H1 (cell line): ENCODE measurements at regions not wholly inside any gene's neighbourhood (a gene's known extent, or its start where the extent isn't known, plus 50 kb on each side); places are given as distances from the start of the nearest gene placed in this dataset.

Experiments
- CTCF ChIA-PET: fragments of 300-600 bp; sonication (Branson Sonifier 250); formaldehyde crosslinking; loops from one replicate; lab custom pipeline; 2021; ENCODE audit not compliant: partially characterized antibody; lab: Charles Lee
- POLR2A ChIA-PET: fragments of 300-600 bp; sonication (Branson Sonifier 250); formaldehyde crosslinking; loops from one replicate; lab custom pipeline; 2021; ENCODE audit warnings: inconsistent platforms; ENCODE audit not compliant: partially characterized antibody; lab: Charles Lee
- DNase-seq, 2 experiments: peaks; one replicate each; pipeline versions ENCODE4 v3.0.0 to v3.0.0-alpha.2; 2010 to 2022; ENCODE audit warnings: low spot score in 2 of 2, low read depth in 1 of 2, mixed read lengths in 1 of 2
- FAIRE-seq: peaks from 2 replicates; lab custom pipeline; 2011; peaks lifted over from hg19 to GRCh38; lab: Jason Lieb, UNC
- H2AFZ ChIP-seq: 2 replicates; pipeline ENCODE4 v1.8.1; 2012; ENCODE audit warnings: low read length, inconsistent platforms
- H2AK5ac ChIP-seq: 2 replicates; pipeline ENCODE4 v1.6.1; 2013; ENCODE audit warnings: low read depth, low read length
- H2BK120ac ChIP-seq: replicated peaks from 2 replicates; pipeline ENCODE3; 2013; ENCODE audit warnings: low read depth, low read length, inconsistent platforms
- H2BK12ac ChIP-seq: 2 replicates; pipeline ENCODE4 v1.6.1; 2013; ENCODE audit warnings: low read depth, low read length
- H2BK15ac ChIP-seq: 2 replicates; pipeline ENCODE4 v1.6.1; 2013; ENCODE audit warnings: low read length
- H2BK20ac ChIP-seq: 2 replicates; pipeline ENCODE4 v1.6.1; 2013; ENCODE audit warnings: low read length
- H2BK5ac ChIP-seq: 2 replicates; pipeline ENCODE4 v1.6.1; 2013; ENCODE audit warnings: low read depth, low read length
- H3K14ac ChIP-seq: 2 replicates; pipeline ENCODE4 v1.6.1; 2013; ENCODE audit warnings: inconsistent platforms; ENCODE audit not compliant: insufficient read length
- H3K18ac ChIP-seq: 2 replicates; pipeline ENCODE4 v1.6.1; 2013; ENCODE audit warnings: low read length; ENCODE audit errors: extremely low read depth
- H3K23ac ChIP-seq: 2 replicates; pipeline ENCODE4 v1.6.1; 2013; ENCODE audit warnings: inconsistent platforms; ENCODE audit not compliant: insufficient read length
- H3K23me2 ChIP-seq: 2 replicates; pipeline ENCODE4 v1.6.1; 2013; ENCODE audit warnings: low read depth, low read length
- H3K27ac ChIP-seq: 2 replicates; pipeline ENCODE4 v1.6.1; 2011; ENCODE audit warnings: low read depth, low read length, inconsistent platforms
- H3K27me3 ChIP-seq, 4 experiments: replicated peaks in 1 of 4; 1 replicate in 1 of 4; 2 replicates in 3 of 4; pipeline versions ENCODE4 v1.6.1 to v1.8.1; 2011 to 2013; ENCODE audit warnings: low read length in 3 of 4, mild to moderate bottlenecking in 3 of 4, inconsistent platforms in 2 of 4, mixed read lengths in 2 of 4, moderate library complexity in 1 of 4; ENCODE audit not compliant: control insufficient read depth in 3 of 4, insufficient read depth in 3 of 4; ENCODE audit errors: extremely low read depth in 1 of 4
- H3K36me3 ChIP-seq, 4 experiments: 2 replicates each; pipeline versions ENCODE4 v1.6.1 to v1.8.1; 2011 to 2013; ENCODE audit warnings: mild to moderate bottlenecking in 4 of 4, low read length in 3 of 4, moderate library complexity in 2 of 4, control low read depth in 1 of 4, inconsistent platforms in 1 of 4; ENCODE audit not compliant: insufficient read depth in 4 of 4, control insufficient read depth in 2 of 4
- H3K4ac ChIP-seq: replicated peaks from 2 replicates; pipeline ENCODE3; 2013; ENCODE audit warnings: low read length, low read depth, mixed read lengths, inconsistent platforms; ENCODE audit not compliant: insufficient read length
- H3K4me1 ChIP-seq, 4 experiments: replicated peaks in 1 of 4; 1 replicate in 1 of 4; 2 replicates in 3 of 4; pipeline versions ENCODE4 v1.6.1 to v1.8.1; 2011 to 2013; ENCODE audit warnings: low read length in 3 of 4, inconsistent platforms in 2 of 4, mixed read lengths in 1 of 4; ENCODE audit not compliant: insufficient read depth in 4 of 4, control insufficient read depth in 3 of 4
- H3K4me2 ChIP-seq, 2 experiments: 2 replicates each; pipeline versions ENCODE4 v1.6.1 to v1.8.1; 2011 to 2013; ENCODE audit warnings: low read depth in 2 of 2, low read length in 2 of 2, control low read depth in 1 of 2, inconsistent platforms in 1 of 2, mild to moderate bottlenecking in 1 of 2; ENCODE audit not compliant: insufficient read depth in 1 of 2
- H3K4me3 ChIP-seq, 4 experiments: fragments of 200-600, 300-600 bp in 1 of 4; sonication (generic), shearing (Covaris generic), sonication (Bioruptor Twin) in 1 of 4; 2 replicates each; pipeline versions ENCODE4 v1.5.1 to v1.8.1; 2011 to 2016; ENCODE audit warnings: low read length in 4 of 4, low read depth in 3 of 4, control low read depth in 2 of 4, inconsistent platforms in 2 of 4, mild to moderate bottlenecking in 2 of 4, mixed read lengths in 1 of 4, moderate library complexity in 1 of 4; ENCODE audit not compliant: insufficient read depth in 2 of 4; ENCODE audit errors: extremely low read depth in 1 of 4
- H3K56ac ChIP-seq: replicated peaks from 2 replicates; pipeline ENCODE3; 2013; ENCODE audit warnings: low read depth, mild to moderate bottlenecking, mixed read lengths, low read length, inconsistent platforms; ENCODE audit not compliant: insufficient read length
- H3K79me1 ChIP-seq: 2 replicates; pipeline ENCODE4 v1.6.1; 2013; ENCODE audit warnings: low read depth, low read length, control low read depth
- H3K79me2 ChIP-seq, 2 experiments: 2 replicates each; pipeline versions ENCODE4 v1.6.1 to v1.8.1; 2012 to 2013; ENCODE audit warnings: low read length in 2 of 2, mild to moderate bottlenecking in 2 of 2, inconsistent platforms in 1 of 2; ENCODE audit not compliant: insufficient read depth in 2 of 2, control insufficient read depth in 1 of 2
- H3K9ac ChIP-seq, 4 experiments: replicated peaks in 1 of 4; 1 replicate in 1 of 4; 2 replicates in 3 of 4; pipeline versions ENCODE4 v1.6.1 to v1.8.1; 2011 to 2013; ENCODE audit warnings: low read depth in 3 of 4, low read length in 3 of 4, control low read depth in 2 of 4, mild to moderate bottlenecking in 2 of 4, moderate library complexity in 2 of 4, inconsistent platforms in 1 of 4; ENCODE audit errors: extremely low read depth in 1 of 4
- H3K9me3 ChIP-seq, 2 experiments: 2 replicates each; pipeline versions ENCODE4 v1.6.1 to v1.8.1; 2012 to 2013; ENCODE audit warnings: mild to moderate bottlenecking in 2 of 2, moderate library complexity in 2 of 2, control low read depth in 1 of 2, inconsistent platforms in 1 of 2, low read depth in 1 of 2, low read length in 1 of 2, mixed read lengths in 1 of 2; ENCODE audit not compliant: insufficient read depth in 2 of 2
- H4K20me1 ChIP-seq, 2 experiments: replicated peaks in 1 of 2; 2 replicates each; pipeline versions ENCODE3 to v1.8.1; 2011 to 2013; ENCODE audit warnings: inconsistent platforms in 2 of 2, low read length in 2 of 2, mild to moderate bottlenecking in 1 of 2; ENCODE audit not compliant: insufficient read depth in 2 of 2, control insufficient read depth in 1 of 2
- H4K5ac ChIP-seq: 2 replicates; pipeline ENCODE4 v1.6.1; 2013; ENCODE audit warnings: low read length, low read depth, mixed read lengths, inconsistent platforms; ENCODE audit not compliant: insufficient read length
- H4K8ac ChIP-seq: 2 replicates; pipeline ENCODE4 v1.8.0; 2013; ENCODE audit warnings: mild to moderate bottlenecking, moderate library complexity, low read length, inconsistent platforms; ENCODE audit not compliant: insufficient read depth; ENCODE audit errors: extremely low read depth
- H4K91ac ChIP-seq: replicated peaks from 2 replicates; pipeline ENCODE3; 2013; ENCODE audit warnings: low read length, mixed read lengths, inconsistent platforms; ENCODE audit not compliant: insufficient read length
- CHD2 ChIP-seq: IDR thresholded peaks from 2 replicates; pipeline ENCODE4 v1.6.1; 2012; ENCODE audit warnings: low read length, improper control_type of control experiment
- CTBP2 ChIP-seq: IDR thresholded peaks from 2 replicates; pipeline ENCODE4 v1.7.0; 2011; ENCODE audit warnings: borderline replicate concordance, mild to moderate bottlenecking, moderate library complexity, mixed read lengths, low read length; ENCODE audit not compliant: insufficient read depth, insufficient read length
- WGBS, 2 experiments: shearing (Covaris generic) in 1 of 2; methylation state at CpG; one replicate each; pipeline versions ENCODE4 v1.1.6 to v1.1.7; 2013 to 2015; ENCODE audit warnings: low lambda C conversion rate in 2 of 2, mixed read lengths in 2 of 2, inconsistent platforms in 1 of 2, low coverage in 1 of 2, missing lambda C conversion rate in 1 of 2; ENCODE audit not compliant: insufficient replicate concordance in 2 of 2, insufficient coverage in 1 of 2, insufficient read length in 1 of 2; ENCODE audit errors: extremely low coverage in 1 of 2, missing lambda C conversion rate in 1 of 2; 5-methylcytosine and 5-hydroxymethylcytosine counted together

GRCh38 chr6:21872749-21873148 is 279.2 kb downstream of the SOX4 start:
- Histone ChIP-seq H3K36me3 (0 out of 8 replicates have a peak, but pooled peaks cover 0 to 2% (median 0%) of the 10 kb centered on the region in 4 experiments), H3K9ac (no peak overlapping the region), H2BK5ac (no peak overlapping the region), H2AK5ac (no peak overlapping the region), H3K4me1 (peaks cover 0 to 10% (median 2%) of the 10 kb centered on the region in 4 experiments; a peak in 3 of 7 replicates), H3K23me2 (no peaks in the 10 kb centered on the region), H3K23ac (no peak overlapping the region), H2BK12ac (no peak overlapping the region), H2BK15ac (no peak overlapping the region), H3K79me1 (peaks cover 8% of the 10 kb centered on the region; the same call in 1 of the 2 replicates), H3K79me2 (peaks cover 0 to 46% of the 10 kb centered on the region in 2 experiments; a peak in 2 of 4 replicates), H2AFZ (no peak overlapping the region), H3K9me3 (no peaks in the 10 kb centered on the region), H4K91ac (no peak overlapping the region), H3K4me3 (no peak overlapping the region), H3K56ac (no peak overlapping the region), H2BK120ac (no peak overlapping the region), H4K8ac (no peak overlapping the region), H3K18ac (no peak overlapping the region), H4K5ac (no peak overlapping the region), H3K4me2 (no peak overlapping the region), H3K27me3 (no peaks in the 10 kb centered on the region), H2BK20ac (no peak overlapping the region), H3K27ac (no peak overlapping the region), H3K4ac (no peak overlapping the region), H4K20me1 (no peaks in the 10 kb centered on the region), H3K14ac (no peak overlapping the region)
- DNase-seq (no peak), FAIRE-seq (no peak)
- no peak for TF ChIP-seq CHD2
- TF ChIP-seq CTBP2: no peak
- ChIA-PET POLR2A (no interaction called here), CTCF (no interaction called here)
- 83% methylated on average over 2 of the region's 2 CpGs; no CpG with 5 or more reads in 1 of the 2 experiments for WGBS, 2 experiments
